H9 (cell line): ENCODE measurements at regions not wholly inside any gene's neighbourhood (a gene's known extent, or its start where the extent isn't known, plus 50 kb on each side); places are given as distances from the start of the nearest gene placed in this dataset.
A peak's percentile ranks its signal among the peaks of the same experiment; 100 is the strongest.

Experiments
- DNase-seq: peaks from one replicate; pipeline ENCODE4 v3.0.0-alpha.2; 2017
- H2AFZ ChIP-seq: one replicate; pipeline ENCODE4 v1.6.1; 2013; ENCODE audit warnings: mild to moderate bottlenecking, low read length, control low read depth, moderate library complexity
- H2AK5ac ChIP-seq: 2 replicates; pipeline ENCODE4 v1.6.1; 2013; ENCODE audit warnings: low read length, control low read depth, mixed read lengths; ENCODE audit not compliant: insufficient read length
- H2BK120ac ChIP-seq: one replicate; pipeline ENCODE4 v1.6.1; 2013; ENCODE audit warnings: low read depth, mild to moderate bottlenecking, low read length, control low read depth, inconsistent platforms; ENCODE audit not compliant: poor library complexity, severe bottlenecking
- H2BK12ac ChIP-seq: 2 replicates; pipeline ENCODE4 v1.6.1; 2013; ENCODE audit warnings: low read length, control low read depth, mixed read lengths, low read depth; ENCODE audit not compliant: insufficient read length
- H2BK15ac ChIP-seq: 2 replicates; pipeline ENCODE4 v1.6.1; 2013; ENCODE audit warnings: low read depth, low read length, control low read depth
- H2BK20ac ChIP-seq: one replicate; pipeline ENCODE4 v1.6.1; 2013; ENCODE audit warnings: low read depth, mild to moderate bottlenecking, low read length, control low read depth, inconsistent platforms; ENCODE audit not compliant: poor library complexity, severe bottlenecking
- H2BK5ac ChIP-seq: 2 replicates; pipeline ENCODE4 v1.6.1; 2013; ENCODE audit warnings: low read length, control low read depth, mixed read lengths; ENCODE audit not compliant: insufficient read length
- H3K14ac ChIP-seq: 2 replicates; pipeline ENCODE4 v1.6.1; 2013; ENCODE audit warnings: low read length, control low read depth; ENCODE audit not compliant: insufficient read depth
- H3K18ac ChIP-seq: 2 replicates; pipeline ENCODE4 v1.6.1; 2013; ENCODE audit warnings: low read depth, mild to moderate bottlenecking, mixed read lengths, low read length, control low read depth; ENCODE audit not compliant: insufficient read length
- H3K23ac ChIP-seq: 2 replicates; pipeline ENCODE4 v1.6.1; 2013; ENCODE audit warnings: low read length, control low read depth, mixed read lengths, low read depth; ENCODE audit not compliant: insufficient read length
- H3K23me2 ChIP-seq: 2 replicates; pipeline ENCODE4 v1.6.1; 2013; ENCODE audit warnings: low read depth, mild to moderate bottlenecking, mixed read lengths, low read length, control low read depth; ENCODE audit not compliant: insufficient read length, poor library complexity, severe bottlenecking
- H3K27ac ChIP-seq: 2 replicates; pipeline ENCODE4 v1.5.1; 2013; ENCODE audit warnings: low read length, control low read depth, mixed read lengths, low read depth; ENCODE audit not compliant: insufficient read length
- H3K27me3 ChIP-seq: 2 replicates; pipeline ENCODE4 v1.6.1; 2013; ENCODE audit warnings: low read length, control low read depth, inconsistent platforms; ENCODE audit not compliant: insufficient read depth
- H3K4ac ChIP-seq: 2 replicates; pipeline ENCODE4 v1.6.1; 2013; ENCODE audit warnings: low read depth, mild to moderate bottlenecking, control low read depth, inconsistent platforms, low read length, moderate library complexity
- H3K4me1 ChIP-seq: 2 replicates; pipeline ENCODE4 v1.6.1; 2013; ENCODE audit warnings: low read length, control low read depth, inconsistent platforms; ENCODE audit not compliant: insufficient read depth
- H3K4me2 ChIP-seq: 2 replicates; pipeline ENCODE4 v1.6.1; 2013; ENCODE audit warnings: low read length, control low read depth, mixed read lengths; ENCODE audit not compliant: insufficient read length, insufficient read depth
- H3K56ac ChIP-seq: 2 replicates; pipeline ENCODE4 v1.6.1; 2013; ENCODE audit warnings: low read depth, mild to moderate bottlenecking, mixed read lengths, low read length, control low read depth; ENCODE audit not compliant: insufficient read length
- H3K79me1 ChIP-seq: 2 replicates; pipeline ENCODE4 v1.6.1; 2013; ENCODE audit warnings: low read depth, mild to moderate bottlenecking, moderate library complexity, low read length, control low read depth, inconsistent platforms; ENCODE audit not compliant: insufficient read depth, poor library complexity, severe bottlenecking
- H3K79me2 ChIP-seq: 2 replicates; pipeline ENCODE4 v1.6.1; 2013; ENCODE audit warnings: low read length, control low read depth, inconsistent platforms; ENCODE audit not compliant: insufficient read depth
- H3K9ac ChIP-seq: 2 replicates; pipeline ENCODE4 v1.6.1; 2013; ENCODE audit warnings: low read length, control low read depth, mixed read lengths; ENCODE audit not compliant: insufficient read length; ENCODE audit errors: extremely low read depth
- H3K9me3 ChIP-seq: one replicate; pipeline ENCODE4 v1.6.1; 2013; ENCODE audit warnings: low read depth, low read length, inconsistent platforms; ENCODE audit not compliant: control insufficient read depth
- H3T11ph ChIP-seq: one replicate; pipeline ENCODE4 v1.6.1; 2013; ENCODE audit warnings: mild to moderate bottlenecking, low read length, control low read depth, inconsistent platforms
- H4K20me1 ChIP-seq: one replicate; pipeline ENCODE4 v1.6.1; 2013; ENCODE audit not compliant: control insufficient read depth, insufficient read length, insufficient read depth
- H4K5ac ChIP-seq: 2 replicates; pipeline ENCODE4 v1.6.1; 2013; ENCODE audit warnings: low read depth, mild to moderate bottlenecking, mixed read lengths, low read length, control low read depth; ENCODE audit not compliant: insufficient read length
- H4K8ac ChIP-seq: replicated peaks from 2 replicates; pipeline ENCODE4 v1.6.1; 2013; ENCODE audit warnings: low read length, control low read depth, mixed read lengths, low read depth; ENCODE audit not compliant: insufficient read length
- H4K91ac ChIP-seq: 2 replicates; pipeline ENCODE4 v1.6.1; 2013; ENCODE audit warnings: low read depth, mild to moderate bottlenecking, moderate library complexity, mixed read lengths, low read length, control low read depth; ENCODE audit not compliant: insufficient read length
- H3K27ac Mint-ChIP-seq, 3 experiments: 2 replicates in 2 of 3; 3 replicates in 1 of 3; pipeline ENCODE4 v1.8.0; 2020 to 2021; ENCODE audit warnings: mixed read lengths in 3 of 3, mild to moderate bottlenecking in 1 of 3, moderate library complexity in 1 of 3
- H3K27me3 Mint-ChIP-seq: 2 replicates; pipeline ENCODE4 v1.8.0; 2021; ENCODE audit warnings: low read depth, mild to moderate bottlenecking, moderate library complexity, mixed read lengths
- H3K36me3 Mint-ChIP-seq, 3 experiments: 2 replicates in 2 of 3; 3 replicates in 1 of 3; pipeline ENCODE4 v1.8.0; 2020 to 2021; ENCODE audit warnings: low read depth in 3 of 3, mixed read lengths in 3 of 3; ENCODE audit not compliant: insufficient read depth in 1 of 3
- H3K4me1 Mint-ChIP-seq, 2 experiments: 2 replicates each; pipeline ENCODE4 v1.8.0; 2020; ENCODE audit warnings: mixed read lengths in 2 of 2
- H3K4me3 Mint-ChIP-seq, 2 experiments: 2 replicates in 1 of 2; 3 replicates in 1 of 2; pipeline ENCODE4 v1.8.0; 2020 to 2021; ENCODE audit warnings: mild to moderate bottlenecking in 2 of 2, mixed read lengths in 2 of 2, moderate library complexity in 1 of 2
- H3K9me3 Mint-ChIP-seq, 2 experiments: 2 replicates in 1 of 2; 3 replicates in 1 of 2; pipeline ENCODE4 v1.8.0; 2020; ENCODE audit warnings: mild to moderate bottlenecking in 2 of 2, mixed read lengths in 2 of 2, moderate library complexity in 1 of 2
- WGBS: extraction: QIAGEN DNeasy Blood & Tissue Kit; methylation state at CpG from one replicate; pipeline ENCODE4 v1.1.7; 2013; ENCODE audit warnings: missing lambda C conversion rate, low lambda C conversion rate, mixed read lengths; ENCODE audit not compliant: insufficient read length; ENCODE audit errors: extremely low coverage; 5-methylcytosine and 5-hydroxymethylcytosine counted together
- TF ChIP-seq, protein P1 (sequence below): fragments of 200-600 bp; sonication (generic); conservative IDR thresholded peaks from 3 replicates; pipeline ENCODE4 v1.8.0; 2021; ENCODE audit warnings: antibody characterized with exemption, mild to moderate bottlenecking

DNA sequence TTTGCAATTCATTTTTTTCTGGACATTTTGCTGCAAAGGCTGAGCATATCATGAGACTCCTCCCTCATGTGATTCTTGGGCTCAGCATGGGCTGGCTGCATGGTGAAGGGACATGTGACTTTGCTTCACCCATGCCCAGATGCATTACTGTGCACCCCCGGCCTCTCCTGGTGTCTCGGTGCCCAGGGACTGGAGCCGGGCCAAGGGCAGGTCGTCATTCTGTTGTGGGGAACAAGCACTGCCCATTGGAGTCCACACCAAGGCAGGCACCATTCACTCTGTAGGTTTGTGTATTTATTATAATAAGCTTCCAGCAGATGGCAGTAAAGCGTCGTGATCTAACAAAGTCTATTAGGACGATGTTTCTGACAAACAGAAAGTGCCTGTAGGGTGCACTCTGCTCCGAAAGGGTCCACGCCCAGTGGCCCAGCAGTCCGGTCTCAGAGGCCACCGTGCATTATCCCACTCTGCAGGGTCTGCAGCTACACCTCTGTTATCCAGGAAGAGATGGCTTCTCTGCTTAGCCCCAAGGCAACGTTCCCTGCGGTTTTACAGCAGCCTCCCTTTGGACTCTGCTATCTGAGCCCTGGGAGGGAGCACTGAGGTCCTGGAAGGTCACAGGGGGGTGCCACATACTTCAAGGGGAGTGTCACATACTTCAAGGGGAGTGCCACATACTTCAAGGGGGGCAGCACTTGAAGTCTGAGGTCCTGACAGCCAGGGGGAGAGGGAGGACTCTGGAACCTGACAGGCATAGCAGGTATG is 219.6 kb downstream of the TSN start:
- no peak overlapping the region for H3K23ac ChIP-seq
- H3K56ac ChIP-seq = no peak overlapping the region
- H3K4me2 ChIP-seq = no peak overlapping the region
- H3K23me2 ChIP-seq = no peaks in the 10 kb centered on the region
- H3K14ac ChIP-seq = no peak overlapping the region
- no peak overlapping the region for H2BK5ac ChIP-seq
- no peak overlapping the region for H3K18ac ChIP-seq
- H3K9me3 Mint-ChIP-seq = no peaks in the 10 kb centered on the region
- H2AK5ac ChIP-seq = no peak overlapping the region
- H2BK20ac ChIP-seq = no peak overlapping the region
- no peaks in the 10 kb centered on the region for H3K36me3 Mint-ChIP-seq
- no peaks in the 10 kb centered on the region for H3K4me1 ChIP-seq
- H3K4me1 Mint-ChIP-seq = peaks cover 21 to 24% of the 10 kb centered on the region in 2 experiments
- H3K27ac ChIP-seq = no peak overlapping the region
- no peaks in the 10 kb centered on the region for H3K9me3 ChIP-seq
- H3K9ac ChIP-seq = no peak overlapping the region
- H2BK12ac ChIP-seq = no peak overlapping the region
- H3T11ph ChIP-seq = no peak overlapping the region
- H3K79me2 ChIP-seq = no peaks in the 10 kb centered on the region
- peak overlapping the region in 2 of 3 experiments; percentile 24 to 58; a peak in 2 of 7 replicates for H3K27ac Mint-ChIP-seq
- H3K27me3 ChIP-seq = no peaks in the 10 kb centered on the region
- H3K79me1 ChIP-seq = no peaks in the 10 kb centered on the region
- peak; percentile 79 for DNase-seq
- no peak overlapping the region for H2BK120ac ChIP-seq
- no peak overlapping the region for H4K91ac ChIP-seq
- no CpG with 5 or more reads among the region's 13 CpGs for WGBS
- H4K20me1 ChIP-seq = no peaks in the 10 kb centered on the region
- H3K27me3 Mint-ChIP-seq = no peaks in the 10 kb centered on the region; the same call in 1 of the 2 replicates
- H2BK15ac ChIP-seq = no peak overlapping the region
- no peak overlapping the region for H4K8ac ChIP-seq
- TF ChIP-seq, protein P1, sequence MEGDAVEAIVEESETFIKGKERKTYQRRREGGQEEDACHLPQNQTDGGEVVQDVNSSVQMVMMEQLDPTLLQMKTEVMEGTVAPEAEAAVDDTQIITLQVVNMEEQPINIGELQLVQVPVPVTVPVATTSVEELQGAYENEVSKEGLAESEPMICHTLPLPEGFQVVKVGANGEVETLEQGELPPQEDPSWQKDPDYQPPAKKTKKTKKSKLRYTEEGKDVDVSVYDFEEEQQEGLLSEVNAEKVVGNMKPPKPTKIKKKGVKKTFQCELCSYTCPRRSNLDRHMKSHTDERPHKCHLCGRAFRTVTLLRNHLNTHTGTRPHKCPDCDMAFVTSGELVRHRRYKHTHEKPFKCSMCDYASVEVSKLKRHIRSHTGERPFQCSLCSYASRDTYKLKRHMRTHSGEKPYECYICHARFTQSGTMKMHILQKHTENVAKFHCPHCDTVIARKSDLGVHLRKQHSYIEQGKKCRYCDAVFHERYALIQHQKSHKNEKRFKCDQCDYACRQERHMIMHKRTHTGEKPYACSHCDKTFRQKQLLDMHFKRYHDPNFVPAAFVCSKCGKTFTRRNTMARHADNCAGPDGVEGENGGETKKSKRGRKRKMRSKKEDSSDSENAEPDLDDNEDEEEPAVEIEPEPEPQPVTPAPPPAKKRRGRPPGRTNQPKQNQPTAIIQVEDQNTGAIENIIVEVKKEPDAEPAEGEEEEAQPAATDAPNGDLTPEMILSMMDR = peak; percentile 79
- H3K4me3 Mint-ChIP-seq = peak overlapping the region in 1 of 2 experiments; percentile 5; a peak in 1 of 5 replicates
- no peak overlapping the region for H3K4ac ChIP-seq
- H2AFZ ChIP-seq = peak overlapping the region; percentile 74
- H4K5ac ChIP-seq = no peak overlapping the region
